HG02981 (cell line): ENCODE measurements at regions not wholly inside any gene's neighbourhood (a gene's known extent, or its start where the extent isn't known, plus 50 kb on each side); places are given as distances from the start of the nearest gene placed in this dataset.
"Not testable (repeated sequence)": the region's sequence is repeated elsewhere in the genome, so short reads cannot be mapped to it uniquely, and the experiment has no call there.

ENCODE experiments used
- ATAC-seq: cut with Tn5 transposase; IDR thresholded peaks from one replicate; pipeline ENCODE4 v1.9.1; 2021; ENCODE audit warnings: mild to moderate bottlenecking, moderate library complexity; ENCODE audit not compliant: unreplicated experiment

DNA sequence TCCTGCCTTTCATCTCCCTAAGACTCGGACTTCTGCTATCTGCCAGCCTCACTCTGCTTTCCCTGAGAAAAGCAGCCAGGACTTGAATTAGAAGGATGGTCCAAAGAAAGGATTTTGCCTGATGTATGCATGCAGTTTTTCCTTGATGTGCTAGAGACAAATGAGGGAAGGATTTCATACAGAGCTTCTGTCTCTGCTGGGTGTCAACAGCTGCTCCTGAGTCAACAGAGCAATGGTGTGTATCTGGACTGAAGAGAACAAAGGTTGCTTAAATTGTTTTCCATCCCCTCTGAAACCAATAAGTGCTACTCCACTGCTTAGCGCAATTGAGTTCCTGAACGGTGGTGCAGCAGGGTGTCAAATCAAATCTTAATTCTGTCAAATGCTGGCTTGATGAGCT, 680.6 kb upstream of the C16orf82 start:
- no peak for ATAC-seq

DNA sequence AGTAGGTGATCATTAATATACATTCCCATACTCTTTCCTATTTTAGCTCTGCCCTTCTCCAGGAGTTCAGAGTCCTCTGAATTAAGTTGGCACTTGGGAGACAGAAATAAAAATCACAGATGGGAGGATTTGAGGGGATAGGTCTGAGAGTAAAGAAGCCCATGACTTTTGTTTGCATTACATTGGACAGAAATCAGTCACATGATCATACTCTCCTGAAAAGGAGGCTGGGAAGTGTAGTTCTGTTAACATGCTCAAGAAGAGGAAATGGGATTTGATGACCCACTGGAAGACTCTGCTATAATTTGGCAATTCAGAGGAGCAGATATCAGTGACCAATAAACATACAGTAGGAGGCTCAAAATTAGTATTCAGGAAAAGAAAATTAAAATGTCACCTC, 674.9 kb upstream of the C16orf82 start:
- ATAC-seq: no peak

DNA sequence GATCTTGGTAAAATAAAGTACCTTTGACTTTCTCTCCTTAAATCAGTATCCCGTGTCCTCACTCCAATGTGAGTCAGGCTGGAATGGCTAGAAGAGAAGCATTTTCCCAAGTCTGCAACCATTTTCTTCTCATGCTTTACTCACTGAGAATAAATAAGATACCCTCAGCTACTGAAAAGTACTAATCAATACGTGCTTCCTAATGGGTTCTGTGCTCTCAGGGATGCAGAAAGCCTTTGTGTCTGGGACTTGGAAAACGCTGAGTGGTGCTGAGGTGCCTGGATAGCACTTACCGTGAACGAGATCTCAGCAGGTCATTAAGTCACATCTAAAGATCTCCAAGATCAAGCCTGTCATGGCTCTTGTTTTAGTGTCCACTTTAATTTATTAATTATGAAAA, 672.3 kb upstream of the C16orf82 start:
- no peak for ATAC-seq

DNA sequence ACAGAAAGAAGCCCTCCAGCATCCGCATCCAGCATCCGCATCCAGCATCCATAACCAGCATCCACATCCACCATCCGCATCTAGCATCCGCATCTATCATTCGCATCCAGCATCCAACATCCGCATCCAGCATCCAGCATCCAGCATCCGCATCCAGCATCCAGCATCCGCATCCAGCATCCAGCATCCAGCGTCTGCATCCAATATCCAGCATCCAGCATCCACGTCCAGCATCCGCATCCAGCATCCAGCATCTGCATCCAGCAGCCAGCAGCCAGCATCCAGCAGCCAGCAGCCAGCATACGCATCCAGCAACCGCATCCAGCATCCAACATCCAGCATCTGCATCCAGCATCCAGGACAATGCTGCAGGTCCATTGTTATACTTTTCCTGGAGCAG, 671.0 kb upstream of the C16orf82 start:
- no peak for ATAC-seq

DNA sequence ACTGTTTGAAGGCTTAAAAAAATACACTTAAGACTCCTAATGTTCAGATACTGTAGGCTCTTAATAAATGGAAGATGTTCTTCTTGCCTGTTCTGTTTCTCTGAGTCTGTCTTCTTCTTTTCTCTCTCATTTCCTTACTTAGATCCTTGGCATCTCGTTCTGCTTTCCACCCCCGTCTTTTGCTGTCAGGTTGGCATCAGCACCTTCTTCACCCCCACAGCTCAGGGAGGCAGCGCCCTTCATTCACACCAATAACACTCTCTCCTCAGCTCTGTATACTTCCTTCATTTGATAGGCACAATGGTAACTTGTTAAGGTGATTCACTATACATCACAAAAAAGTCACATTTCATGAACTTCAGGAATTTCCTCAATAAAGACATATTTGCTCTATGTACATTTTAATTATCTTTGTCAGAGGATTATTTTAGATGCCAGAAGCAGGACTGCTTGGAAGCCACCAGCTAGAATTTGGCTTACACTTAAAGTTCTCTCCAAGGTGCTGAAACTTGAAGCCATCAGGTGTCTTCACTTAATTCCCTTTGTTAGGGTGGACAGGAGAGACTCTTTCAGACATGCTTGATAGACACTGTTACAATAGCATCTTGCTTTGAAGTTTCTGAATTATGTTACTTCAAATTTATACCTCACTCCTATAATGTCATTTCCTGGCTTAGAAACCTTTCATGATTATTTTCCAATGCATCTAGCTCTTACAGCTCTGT, 670.1 kb upstream of the C16orf82 start:
- ATAC-seq: no peak

DNA sequence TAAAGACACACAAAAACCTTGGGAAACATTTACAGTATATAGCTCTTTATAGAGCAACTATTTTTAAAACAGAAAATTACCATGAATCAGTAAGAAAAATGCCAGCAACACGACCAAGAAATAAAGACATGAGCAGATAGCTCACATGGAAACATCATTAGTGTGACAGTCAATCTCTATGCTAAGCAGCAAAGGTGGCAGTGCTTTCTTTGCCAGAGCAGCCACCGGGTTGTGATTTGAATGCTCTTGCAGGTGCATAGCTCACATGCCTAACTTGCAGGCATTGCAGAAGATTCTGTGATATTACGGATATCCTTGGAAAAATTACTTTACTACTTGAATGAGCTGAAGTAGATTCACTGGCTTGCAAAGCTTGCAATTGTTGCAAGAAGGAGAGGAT, 652.9 kb upstream of the C16orf82 start:
- ATAC-seq: no peak

DNA sequence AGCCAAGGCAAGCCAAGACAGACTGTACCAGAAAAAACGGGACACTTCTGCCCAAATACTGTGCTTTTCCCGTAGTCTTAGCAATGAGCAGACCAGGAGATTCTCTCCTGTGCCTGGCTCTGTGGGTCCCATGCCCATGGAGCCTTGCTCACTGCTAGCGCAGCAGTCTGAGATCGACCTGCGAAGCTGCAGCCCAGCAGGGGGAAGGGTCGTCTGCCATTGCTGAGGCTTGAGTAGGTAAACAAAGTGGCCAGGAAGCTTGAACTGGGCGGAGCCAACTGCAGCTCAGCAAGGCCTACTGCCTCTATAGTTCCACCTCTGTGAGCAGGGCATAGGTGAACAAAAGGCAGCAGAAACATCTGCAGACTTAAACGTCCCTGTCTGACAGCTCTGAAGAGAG, 647.3 kb upstream of the C16orf82 start:
- not testable (repeated sequence) for ATAC-seq

DNA sequence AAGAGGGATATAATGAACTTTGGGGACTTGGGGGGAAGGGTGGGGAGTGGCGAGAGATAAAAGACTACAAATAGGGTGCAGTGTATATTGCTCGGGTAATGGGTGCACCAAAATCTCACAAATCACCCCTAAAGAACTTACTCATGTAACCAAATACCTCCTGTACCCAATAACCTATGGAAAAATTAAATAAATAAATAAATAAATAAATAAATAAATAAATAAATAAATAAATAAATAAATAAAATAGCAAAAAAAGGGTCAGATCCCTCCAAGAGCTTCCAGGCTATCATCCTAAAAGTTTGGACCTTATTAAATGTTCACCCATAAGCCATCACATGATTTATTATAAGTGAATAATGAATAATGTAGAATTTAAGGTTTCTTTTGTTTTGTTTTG, 636.1 kb upstream of the C16orf82 start:
- no peak for ATAC-seq

DNA sequence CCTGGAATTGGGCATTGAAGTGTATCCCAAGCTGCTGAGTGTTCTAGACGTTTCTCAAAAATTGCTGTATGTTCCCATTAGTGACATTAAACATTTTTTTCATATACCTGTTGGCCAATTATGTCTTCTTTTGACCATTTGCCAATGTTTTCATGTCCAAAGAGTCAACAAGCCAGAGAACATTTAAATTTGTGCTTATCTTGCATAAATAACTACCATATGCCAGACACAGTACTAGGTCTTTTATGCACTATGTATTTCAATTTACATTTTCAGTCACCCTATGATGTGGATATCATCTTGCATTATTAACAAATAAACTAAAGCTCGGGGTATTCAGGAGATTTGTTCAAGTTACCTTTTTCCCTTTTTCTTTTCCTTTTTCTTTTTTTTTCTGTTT, 632.9 kb upstream of the C16orf82 start:
- no peak for ATAC-seq

DNA sequence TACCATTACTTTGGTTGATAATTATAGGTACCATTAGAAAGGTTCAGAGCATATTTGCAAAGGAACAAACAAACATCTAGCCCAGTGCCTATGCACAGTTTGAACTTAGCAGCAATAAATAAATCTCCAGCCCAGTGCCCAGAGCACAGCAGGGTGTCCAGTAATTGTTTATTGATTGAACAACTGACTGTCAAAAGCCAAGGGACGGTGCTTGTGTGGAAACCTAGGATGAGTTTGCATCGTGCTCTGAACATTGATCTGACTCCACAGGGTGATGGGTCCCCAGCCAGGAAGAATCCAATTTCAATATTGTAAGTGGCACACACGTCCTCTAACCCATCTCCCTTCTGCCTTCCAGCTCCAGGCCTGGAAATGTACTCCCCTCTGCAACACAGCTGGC, 625.5 kb upstream of the C16orf82 start:
- no peak for ATAC-seq

DNA sequence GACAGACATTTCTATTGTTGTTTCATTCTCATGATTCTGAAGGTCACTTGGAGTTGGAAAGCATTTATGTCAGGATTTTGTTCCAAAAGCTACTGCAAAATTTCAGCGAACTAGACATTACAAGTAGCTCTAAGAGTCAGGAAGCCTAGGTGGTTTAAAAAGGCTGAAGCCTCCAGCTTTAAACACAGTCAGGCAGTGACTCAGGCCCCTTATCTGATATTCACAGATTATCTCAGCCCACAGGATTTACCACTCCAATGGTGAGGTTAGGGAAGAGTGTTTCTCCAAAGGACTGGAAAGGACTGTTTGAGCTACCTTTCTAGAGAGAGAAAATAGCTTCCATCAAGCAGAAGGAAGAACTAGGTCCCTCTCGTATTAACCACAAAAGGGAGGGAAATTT, 624.4 kb upstream of the C16orf82 start:
- ATAC-seq: no peak

DNA sequence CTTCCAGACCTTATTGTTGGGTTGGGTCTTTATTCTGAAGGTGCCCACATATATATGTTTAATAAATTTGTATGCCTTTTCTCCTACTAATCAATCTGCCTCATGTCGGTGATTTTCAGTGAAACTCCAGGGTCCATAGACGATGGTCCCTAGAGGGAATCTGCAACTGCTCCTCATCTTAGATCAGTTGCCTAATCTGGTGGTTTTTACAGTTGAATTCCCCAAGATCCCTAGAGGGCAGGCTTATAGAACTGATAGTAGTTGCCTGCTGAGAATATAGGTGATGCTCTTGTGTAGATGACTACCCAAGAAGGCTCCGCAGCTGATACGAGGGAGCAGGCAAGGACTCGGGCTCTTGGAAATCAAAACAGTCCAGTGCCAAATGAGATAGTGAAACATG, 619.2 kb upstream of the C16orf82 start:
- ATAC-seq: no peak

DNA sequence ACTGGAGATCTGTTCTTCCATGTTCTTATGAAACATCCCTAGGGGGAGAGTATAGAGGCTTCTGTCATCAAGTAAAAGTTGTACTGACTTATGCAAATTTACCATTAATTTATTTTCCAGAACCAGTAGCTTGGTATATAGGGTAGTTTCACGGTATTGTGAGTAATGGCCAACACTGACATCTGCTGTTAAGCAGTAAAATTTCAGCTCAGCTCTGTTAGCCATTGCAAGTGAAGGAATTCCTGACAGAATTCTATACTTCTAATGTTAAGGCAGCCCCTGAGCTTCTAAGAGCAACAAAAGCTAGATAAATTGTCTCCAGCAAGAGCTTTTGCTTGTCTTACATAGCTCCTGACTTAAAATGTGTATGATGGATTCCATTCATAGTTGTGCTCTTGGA, 613.5 kb upstream of the C16orf82 start:
- ATAC-seq: no peak

DNA sequence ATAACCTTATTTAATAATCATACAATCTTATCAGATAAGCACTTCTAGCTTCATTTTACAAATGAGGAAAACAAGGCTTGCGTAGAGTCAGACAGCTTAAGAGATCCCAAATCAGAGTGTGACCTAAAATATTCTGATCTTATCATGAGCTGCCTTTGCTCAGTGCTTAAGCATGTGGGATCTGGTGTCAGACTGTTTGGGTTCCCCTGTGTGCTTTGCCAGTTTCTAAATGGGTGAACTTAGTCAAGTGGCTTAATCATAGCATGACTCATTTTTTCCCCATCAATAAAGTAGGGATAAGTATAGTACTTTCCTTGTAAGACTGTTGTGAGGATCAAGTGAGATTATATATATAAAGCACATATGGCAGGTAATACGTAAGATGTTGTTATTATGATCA, 612.6 kb upstream of the C16orf82 start:
- ATAC-seq: no peak

DNA sequence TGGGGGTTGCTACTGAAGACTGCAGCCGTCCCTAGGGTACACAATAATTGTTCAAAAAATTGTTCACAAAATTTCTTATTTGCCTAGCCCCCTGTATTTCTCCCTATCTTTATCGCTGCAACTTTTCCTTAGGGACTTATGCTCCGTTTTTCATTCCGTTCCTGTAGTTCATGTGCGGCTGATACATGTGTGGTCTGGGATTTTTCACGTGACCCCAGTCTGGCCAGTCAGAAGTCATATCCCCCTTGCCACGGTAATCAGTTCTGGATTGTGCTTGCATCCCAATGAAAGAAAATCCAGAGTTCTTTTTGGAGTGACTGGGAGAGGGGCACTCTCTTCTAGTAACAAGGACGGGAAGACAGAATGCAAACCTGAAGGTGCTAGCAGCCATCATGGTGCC, 610.7 kb upstream of the C16orf82 start:
- no peak for ATAC-seq

DNA sequence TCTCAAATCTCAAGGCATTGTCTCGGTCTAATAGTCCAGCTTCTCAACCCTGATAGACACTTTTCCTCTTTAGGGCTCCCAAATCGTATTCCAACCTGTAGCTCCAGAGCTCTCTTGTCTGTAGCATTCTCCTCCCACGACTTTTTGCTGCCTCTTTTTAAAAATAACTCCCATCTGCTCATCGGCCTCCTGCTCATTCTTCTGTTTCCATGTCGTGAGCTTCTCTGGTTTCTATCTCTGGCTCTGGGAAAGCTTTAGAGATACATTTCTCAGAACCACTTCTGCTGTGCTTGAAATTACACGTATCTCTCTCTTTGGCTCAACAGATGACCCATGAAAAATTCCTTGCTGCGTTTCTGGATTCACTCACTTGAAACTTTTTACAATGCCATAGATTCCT, 609.6 kb upstream of the C16orf82 start:
- no peak for ATAC-seq

DNA sequence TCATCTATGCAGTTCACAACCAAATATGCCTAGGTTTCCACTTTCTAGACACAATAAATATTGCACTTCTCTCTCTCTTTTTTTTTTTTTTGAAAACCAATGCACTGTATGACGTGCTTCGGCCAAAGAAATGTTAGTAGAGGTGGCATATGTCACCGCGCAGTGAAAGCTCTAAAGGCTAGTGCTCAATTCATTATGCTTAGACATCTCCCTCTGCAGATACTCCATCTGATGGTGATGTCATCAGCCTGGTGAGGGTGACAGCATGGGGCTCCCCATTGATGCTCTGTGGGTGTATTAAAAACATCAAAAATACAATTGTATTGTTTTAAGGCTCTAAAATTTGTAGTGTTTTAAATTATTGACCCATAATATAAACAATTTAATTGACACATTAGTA, 608.8 kb upstream of the C16orf82 start:
- no peak for ATAC-seq

DNA sequence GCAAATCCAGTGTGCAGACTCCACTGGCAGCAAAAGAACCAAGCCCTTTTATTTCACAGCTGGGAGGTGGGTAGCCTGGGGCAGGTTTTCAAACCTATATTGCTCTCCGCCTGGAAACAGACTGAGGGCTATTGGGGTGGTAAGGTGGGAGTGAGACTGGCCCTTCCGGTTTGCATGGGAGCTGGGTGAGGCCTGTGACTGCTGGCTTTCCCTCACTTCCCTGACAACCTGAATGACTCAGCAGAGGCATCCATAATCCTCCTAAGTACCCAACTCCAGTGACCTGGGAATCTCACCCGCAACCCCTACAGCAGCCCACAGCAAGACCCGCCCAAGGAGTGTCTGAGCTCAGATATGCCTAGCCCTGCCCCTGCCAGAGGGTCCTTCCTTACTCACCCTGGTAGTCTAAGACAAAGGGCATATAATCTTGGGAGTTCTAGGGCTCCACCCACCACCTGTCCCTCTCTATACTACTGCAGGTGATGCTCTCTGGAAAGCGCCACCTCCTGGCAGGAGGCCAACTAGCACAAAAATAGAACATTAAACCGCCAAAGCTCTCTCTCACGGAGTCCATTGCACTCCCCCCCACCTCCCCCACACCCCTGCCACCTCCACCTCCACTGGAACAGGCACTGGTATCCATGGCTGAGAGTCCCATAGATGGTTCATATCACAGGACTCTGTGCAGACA, 602.0 kb upstream of the C16orf82 start:
- no peak for ATAC-seq

DNA sequence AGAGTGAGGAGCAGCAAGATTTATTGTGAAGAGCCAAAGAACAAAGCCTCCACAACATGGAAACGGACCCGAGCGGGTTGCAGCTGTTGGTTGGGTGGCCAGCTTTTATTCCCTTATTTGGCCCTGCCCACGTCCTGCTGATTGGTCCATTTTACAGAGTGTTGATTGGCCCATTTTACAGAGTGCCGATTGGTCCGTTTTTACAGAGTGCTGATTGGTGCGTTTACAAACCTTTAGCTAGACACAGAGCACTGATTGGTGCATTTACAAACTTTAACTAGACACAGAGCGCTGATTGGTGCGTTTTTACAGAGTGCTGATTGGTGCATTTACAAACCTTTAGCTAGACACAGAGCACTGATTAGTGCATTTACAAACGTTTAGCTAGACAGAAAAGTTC, 592.3 kb upstream of the C16orf82 start:
- ATAC-seq: not testable (repeated sequence)

DNA sequence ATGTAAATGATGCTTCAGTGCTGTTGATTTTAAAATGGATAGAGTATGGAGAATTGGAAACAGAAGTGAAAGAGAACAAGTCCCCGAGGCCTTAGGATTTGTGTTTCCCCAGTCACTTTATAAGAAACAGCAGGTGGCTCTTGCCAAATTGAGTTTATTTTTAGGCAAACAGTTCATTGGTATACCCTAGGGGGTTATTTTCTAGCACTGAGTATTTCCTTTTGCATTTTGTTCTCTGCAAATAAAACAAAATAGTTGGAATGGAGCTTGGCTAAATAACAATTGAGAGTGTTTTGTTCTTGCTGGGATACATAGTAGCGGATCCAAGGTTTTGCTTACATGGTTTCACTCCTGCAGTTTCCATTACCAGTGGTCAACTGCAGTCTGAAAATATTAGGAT, 591.1 kb upstream of the C16orf82 start:
- ATAC-seq: no peak

DNA sequence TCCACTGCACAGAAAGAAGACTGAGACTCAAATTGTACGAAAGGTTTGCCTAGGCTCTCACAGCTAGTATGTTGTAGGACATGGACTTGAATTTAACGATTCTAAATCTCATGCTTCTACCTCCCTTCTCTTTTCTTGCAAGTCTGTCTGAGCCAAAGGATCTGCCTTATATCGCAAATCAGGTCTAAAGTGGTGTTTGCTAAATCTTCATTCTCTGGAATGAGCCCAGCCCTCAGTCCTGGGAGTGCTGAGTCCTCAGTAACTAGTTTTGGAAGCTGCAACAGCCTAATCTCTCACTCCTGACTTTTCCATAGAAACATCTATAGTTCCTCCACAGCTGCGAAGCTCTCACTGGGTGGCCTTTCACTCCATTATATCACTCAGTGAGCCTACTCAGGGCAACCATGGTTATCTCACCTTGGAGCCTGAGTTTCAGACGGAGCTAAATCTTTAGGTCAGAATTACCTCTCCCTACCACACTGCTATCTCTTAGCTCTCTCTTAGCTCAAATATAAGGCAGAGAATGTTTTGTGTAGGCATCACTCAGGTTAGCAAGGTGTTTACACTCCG, 575.5 kb upstream of the C16orf82 start:
- ATAC-seq: no peak

DNA sequence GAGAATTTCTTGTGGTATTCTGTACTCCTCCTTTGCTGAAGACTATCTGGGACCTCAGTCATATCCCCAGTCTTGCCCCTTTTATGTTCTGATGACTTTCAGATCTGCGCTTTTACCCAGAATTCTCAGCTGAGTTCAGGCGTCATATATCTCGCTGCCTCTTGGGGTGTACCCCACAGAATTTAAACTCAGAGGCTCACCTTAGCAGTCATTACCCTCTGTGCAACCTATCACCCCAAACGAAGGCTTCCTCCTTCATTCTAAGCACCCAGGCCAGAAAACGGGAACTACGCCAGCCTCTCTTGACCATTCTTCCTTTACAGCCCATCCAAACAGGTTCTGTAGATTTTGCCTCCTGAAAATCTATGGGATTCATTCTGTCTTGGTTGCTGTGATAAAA, 574.8 kb upstream of the C16orf82 start:
- no peak for ATAC-seq

DNA sequence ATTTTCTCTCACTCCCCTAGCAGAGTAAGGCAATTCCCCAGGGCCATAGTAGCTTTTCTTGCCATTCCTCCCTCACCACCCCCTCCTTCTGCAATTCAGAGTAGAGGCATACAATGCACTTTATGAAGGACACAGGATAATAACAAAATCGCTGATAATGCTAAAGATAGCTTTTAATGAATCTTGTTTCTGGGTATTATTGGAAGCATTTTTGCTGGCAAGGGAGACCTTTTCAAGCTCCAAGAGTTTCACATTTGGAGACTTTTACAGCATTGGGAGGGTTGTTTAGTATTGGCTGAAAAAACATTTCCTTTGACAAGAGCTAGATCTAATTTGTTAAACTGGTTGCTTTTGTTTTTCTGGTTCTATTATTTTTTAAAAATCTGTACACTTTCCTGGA, 573.0 kb upstream of the C16orf82 start:
- ATAC-seq: no peak
